ENCODE measurements at regions not wholly inside any gene's neighbourhood (a gene's known extent, or its start where the extent isn't known, plus 50 kb on each side); places are given as distances from the start of the nearest gene placed in this dataset.

DNA sequence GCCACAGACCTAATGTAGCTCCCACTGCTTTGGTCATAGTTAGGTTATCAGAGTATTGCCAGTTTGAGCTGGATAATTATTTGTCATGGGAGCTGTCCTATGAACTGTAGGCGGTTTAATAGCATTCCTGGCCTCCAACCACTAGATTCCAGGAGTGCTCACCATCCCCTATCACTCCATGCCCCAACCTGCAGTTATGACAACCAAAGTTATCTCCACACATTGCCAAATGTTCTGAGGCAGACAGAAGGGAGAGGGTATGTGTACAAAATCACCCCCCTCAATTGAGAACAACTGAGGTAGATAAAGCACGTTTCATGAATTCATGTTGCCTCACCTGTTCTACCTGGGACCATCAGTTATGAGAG, 119.0 kb upstream of the CACUL1 start:
- TF ChIP-seq, protein P1, sequence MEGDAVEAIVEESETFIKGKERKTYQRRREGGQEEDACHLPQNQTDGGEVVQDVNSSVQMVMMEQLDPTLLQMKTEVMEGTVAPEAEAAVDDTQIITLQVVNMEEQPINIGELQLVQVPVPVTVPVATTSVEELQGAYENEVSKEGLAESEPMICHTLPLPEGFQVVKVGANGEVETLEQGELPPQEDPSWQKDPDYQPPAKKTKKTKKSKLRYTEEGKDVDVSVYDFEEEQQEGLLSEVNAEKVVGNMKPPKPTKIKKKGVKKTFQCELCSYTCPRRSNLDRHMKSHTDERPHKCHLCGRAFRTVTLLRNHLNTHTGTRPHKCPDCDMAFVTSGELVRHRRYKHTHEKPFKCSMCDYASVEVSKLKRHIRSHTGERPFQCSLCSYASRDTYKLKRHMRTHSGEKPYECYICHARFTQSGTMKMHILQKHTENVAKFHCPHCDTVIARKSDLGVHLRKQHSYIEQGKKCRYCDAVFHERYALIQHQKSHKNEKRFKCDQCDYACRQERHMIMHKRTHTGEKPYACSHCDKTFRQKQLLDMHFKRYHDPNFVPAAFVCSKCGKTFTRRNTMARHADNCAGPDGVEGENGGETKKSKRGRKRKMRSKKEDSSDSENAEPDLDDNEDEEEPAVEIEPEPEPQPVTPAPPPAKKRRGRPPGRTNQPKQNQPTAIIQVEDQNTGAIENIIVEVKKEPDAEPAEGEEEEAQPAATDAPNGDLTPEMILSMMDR (IDR thresholded peaks at IDR 0.05), result no peak
- TF ChIP-seq POLR2A (IDR thresholded peaks at IDR 0.05), result no peak
